H9 (cell line): ENCODE measurements at regions not wholly inside any gene's neighbourhood (a gene's known extent, or its start where the extent isn't known, plus 50 kb on each side); places are given as distances from the start of the nearest gene placed in this dataset.

Source experiments
- DNase-seq: peaks from one replicate; pipeline ENCODE4 v3.0.0-alpha.2; 2017
- H2AFZ ChIP-seq: one replicate; pipeline ENCODE4 v1.6.1; 2013; ENCODE audit warnings: mild to moderate bottlenecking, low read length, control low read depth, moderate library complexity
- H2AK5ac ChIP-seq: 2 replicates; pipeline ENCODE4 v1.6.1; 2013; ENCODE audit warnings: low read length, control low read depth, mixed read lengths; ENCODE audit not compliant: insufficient read length
- H2BK120ac ChIP-seq: one replicate; pipeline ENCODE4 v1.6.1; 2013; ENCODE audit warnings: low read depth, mild to moderate bottlenecking, low read length, control low read depth, inconsistent platforms; ENCODE audit not compliant: poor library complexity, severe bottlenecking
- H2BK12ac ChIP-seq: 2 replicates; pipeline ENCODE4 v1.6.1; 2013; ENCODE audit warnings: low read length, control low read depth, mixed read lengths, low read depth; ENCODE audit not compliant: insufficient read length
- H2BK15ac ChIP-seq: 2 replicates; pipeline ENCODE4 v1.6.1; 2013; ENCODE audit warnings: low read depth, low read length, control low read depth
- H2BK20ac ChIP-seq: one replicate; pipeline ENCODE4 v1.6.1; 2013; ENCODE audit warnings: low read depth, mild to moderate bottlenecking, low read length, control low read depth, inconsistent platforms; ENCODE audit not compliant: poor library complexity, severe bottlenecking
- H2BK5ac ChIP-seq: 2 replicates; pipeline ENCODE4 v1.6.1; 2013; ENCODE audit warnings: low read length, control low read depth, mixed read lengths; ENCODE audit not compliant: insufficient read length
- H3K14ac ChIP-seq: 2 replicates; pipeline ENCODE4 v1.6.1; 2013; ENCODE audit warnings: low read length, control low read depth; ENCODE audit not compliant: insufficient read depth
- H3K18ac ChIP-seq: 2 replicates; pipeline ENCODE4 v1.6.1; 2013; ENCODE audit warnings: low read depth, mild to moderate bottlenecking, mixed read lengths, low read length, control low read depth; ENCODE audit not compliant: insufficient read length
- H3K23ac ChIP-seq: 2 replicates; pipeline ENCODE4 v1.6.1; 2013; ENCODE audit warnings: low read length, control low read depth, mixed read lengths, low read depth; ENCODE audit not compliant: insufficient read length
- H3K23me2 ChIP-seq: 2 replicates; pipeline ENCODE4 v1.6.1; 2013; ENCODE audit warnings: low read depth, mild to moderate bottlenecking, mixed read lengths, low read length, control low read depth; ENCODE audit not compliant: insufficient read length, poor library complexity, severe bottlenecking
- H3K27ac ChIP-seq: 2 replicates; pipeline ENCODE4 v1.5.1; 2013; ENCODE audit warnings: low read length, control low read depth, mixed read lengths, low read depth; ENCODE audit not compliant: insufficient read length
- H3K27me3 ChIP-seq: 2 replicates; pipeline ENCODE4 v1.6.1; 2013; ENCODE audit warnings: low read length, control low read depth, inconsistent platforms; ENCODE audit not compliant: insufficient read depth
- H3K4ac ChIP-seq: 2 replicates; pipeline ENCODE4 v1.6.1; 2013; ENCODE audit warnings: low read depth, mild to moderate bottlenecking, control low read depth, inconsistent platforms, low read length, moderate library complexity
- H3K4me1 ChIP-seq: 2 replicates; pipeline ENCODE4 v1.6.1; 2013; ENCODE audit warnings: low read length, control low read depth, inconsistent platforms; ENCODE audit not compliant: insufficient read depth
- H3K4me2 ChIP-seq: 2 replicates; pipeline ENCODE4 v1.6.1; 2013; ENCODE audit warnings: low read length, control low read depth, mixed read lengths; ENCODE audit not compliant: insufficient read length, insufficient read depth
- H3K56ac ChIP-seq: 2 replicates; pipeline ENCODE4 v1.6.1; 2013; ENCODE audit warnings: low read depth, mild to moderate bottlenecking, mixed read lengths, low read length, control low read depth; ENCODE audit not compliant: insufficient read length
- H3K79me1 ChIP-seq: 2 replicates; pipeline ENCODE4 v1.6.1; 2013; ENCODE audit warnings: low read depth, mild to moderate bottlenecking, moderate library complexity, low read length, control low read depth, inconsistent platforms; ENCODE audit not compliant: insufficient read depth, poor library complexity, severe bottlenecking
- H3K79me2 ChIP-seq: 2 replicates; pipeline ENCODE4 v1.6.1; 2013; ENCODE audit warnings: low read length, control low read depth, inconsistent platforms; ENCODE audit not compliant: insufficient read depth
- H3K9ac ChIP-seq: 2 replicates; pipeline ENCODE4 v1.6.1; 2013; ENCODE audit warnings: low read length, control low read depth, mixed read lengths; ENCODE audit not compliant: insufficient read length; ENCODE audit errors: extremely low read depth
- H3K9me3 ChIP-seq: one replicate; pipeline ENCODE4 v1.6.1; 2013; ENCODE audit warnings: low read depth, low read length, inconsistent platforms; ENCODE audit not compliant: control insufficient read depth
- H3T11ph ChIP-seq: one replicate; pipeline ENCODE4 v1.6.1; 2013; ENCODE audit warnings: mild to moderate bottlenecking, low read length, control low read depth, inconsistent platforms
- H4K20me1 ChIP-seq: one replicate; pipeline ENCODE4 v1.6.1; 2013; ENCODE audit not compliant: control insufficient read depth, insufficient read length, insufficient read depth
- H4K5ac ChIP-seq: 2 replicates; pipeline ENCODE4 v1.6.1; 2013; ENCODE audit warnings: low read depth, mild to moderate bottlenecking, mixed read lengths, low read length, control low read depth; ENCODE audit not compliant: insufficient read length
- H4K8ac ChIP-seq: replicated peaks from 2 replicates; pipeline ENCODE4 v1.6.1; 2013; ENCODE audit warnings: low read length, control low read depth, mixed read lengths, low read depth; ENCODE audit not compliant: insufficient read length
- H4K91ac ChIP-seq: 2 replicates; pipeline ENCODE4 v1.6.1; 2013; ENCODE audit warnings: low read depth, mild to moderate bottlenecking, moderate library complexity, mixed read lengths, low read length, control low read depth; ENCODE audit not compliant: insufficient read length
- H3K27ac Mint-ChIP-seq, 3 experiments: 2 replicates in 2 of 3; 3 replicates in 1 of 3; pipeline ENCODE4 v1.8.0; 2020 to 2021; ENCODE audit warnings: mixed read lengths in 3 of 3, mild to moderate bottlenecking in 1 of 3, moderate library complexity in 1 of 3
- H3K27me3 Mint-ChIP-seq: 2 replicates; pipeline ENCODE4 v1.8.0; 2021; ENCODE audit warnings: low read depth, mild to moderate bottlenecking, moderate library complexity, mixed read lengths
- H3K36me3 Mint-ChIP-seq, 3 experiments: 2 replicates in 2 of 3; 3 replicates in 1 of 3; pipeline ENCODE4 v1.8.0; 2020 to 2021; ENCODE audit warnings: low read depth in 3 of 3, mixed read lengths in 3 of 3; ENCODE audit not compliant: insufficient read depth in 1 of 3
- H3K4me1 Mint-ChIP-seq, 2 experiments: 2 replicates each; pipeline ENCODE4 v1.8.0; 2020; ENCODE audit warnings: mixed read lengths in 2 of 2
- H3K4me3 Mint-ChIP-seq, 2 experiments: 2 replicates in 1 of 2; 3 replicates in 1 of 2; pipeline ENCODE4 v1.8.0; 2020 to 2021; ENCODE audit warnings: mild to moderate bottlenecking in 2 of 2, mixed read lengths in 2 of 2, moderate library complexity in 1 of 2
- H3K9me3 Mint-ChIP-seq, 2 experiments: 2 replicates in 1 of 2; 3 replicates in 1 of 2; pipeline ENCODE4 v1.8.0; 2020; ENCODE audit warnings: mild to moderate bottlenecking in 2 of 2, mixed read lengths in 2 of 2, moderate library complexity in 1 of 2
- CTCF ChIP-seq: fragments of 200-600 bp; sonication (generic); conservative IDR thresholded peaks from 3 replicates; pipeline ENCODE4 v1.8.0; 2021; ENCODE audit warnings: antibody characterized with exemption, mild to moderate bottlenecking

- H3T11ph ChIP-seq, result no peak overlapping the region
- no peak overlapping the region for H2BK20ac ChIP-seq
- H3K14ac ChIP-seq, result no peak overlapping the region
- Mint-ChIP-seq H3K36me3 (peaks cover 0 to 4% (median 0%) of the 10 kb centered on the region in 3 experiments; a peak in 1 of 7 replicates), H3K27ac (no peak overlapping the region), H3K9me3 (no peaks in the 10 kb centered on the region; a peak in 1 of 5 replicates), H3K27me3 (no peaks in the 10 kb centered on the region; the same call in 1 of the 2 replicates), H3K4me1 (peaks cover 44 to 45% of the 10 kb centered on the region in 2 experiments), H3K4me3 (no peak overlapping the region)
- no peak overlapping the region for H3K56ac ChIP-seq
- H2BK5ac ChIP-seq, result no peak overlapping the region
- H2BK15ac ChIP-seq, result no peak overlapping the region
- H2BK120ac ChIP-seq, result no peak overlapping the region
- H3K18ac ChIP-seq, result no peak overlapping the region
- H3K79me1 ChIP-seq, result no peaks in the 10 kb centered on the region
- H3K9me3 ChIP-seq, result no peaks in the 10 kb centered on the region
- H4K8ac ChIP-seq, result no peak overlapping the region
- no peak overlapping the region for H3K4me2 ChIP-seq
- no peak overlapping the region for H4K91ac ChIP-seq
- no peak overlapping the region for H2BK12ac ChIP-seq
- no peak overlapping the region for H3K9ac ChIP-seq
- H2AK5ac ChIP-seq, result no peak overlapping the region
- H4K5ac ChIP-seq, result no peak overlapping the region
- no peaks in the 10 kb centered on the region for H3K79me2 ChIP-seq
- peaks cover 5% of the 10 kb centered on the region; the same call in 1 of the 2 replicates for H3K4me1 ChIP-seq
- DNase-seq, result no peak
- H3K27ac ChIP-seq, result no peak overlapping the region
- H3K27me3 ChIP-seq, result no peaks in the 10 kb centered on the region
- no peak overlapping the region for H2AFZ ChIP-seq
- H3K23me2 ChIP-seq, result no peaks in the 10 kb centered on the region
- H4K20me1 ChIP-seq, result no peaks in the 10 kb centered on the region
- no peak overlapping the region for H3K4ac ChIP-seq
- H3K23ac ChIP-seq, result no peak overlapping the region
- no peak for TF ChIP-seq CTCF
These were observed 196.9 kb downstream of the SH2D4B start for GRCh38 chr10:80734589-80734988.
